NCI-H2227 treated with DMSO at 0.1 percent for 48 hours (cell line): ENCODE measurements at regions not wholly inside any gene's neighbourhood (a gene's known extent, or its start where the extent isn't known, plus 50 kb on each side); places are given as distances from the start of the nearest gene placed in this dataset.
"Not testable (repeated sequence)": the region's sequence is repeated elsewhere in the genome, so short reads cannot be mapped to it uniquely, and the experiment has no call there.

Source experiments
- DNase-seq: peaks from one replicate; lab custom pipeline; 2025; lab: John Stamatoyannopoulos, UW

GRCh38 chr17:77604973-77605313, 353.6 kb upstream of the TNRC6C start:
- DNase-seq = no peak

- DNase-seq = no peak
These were observed 352.2 kb upstream of the TNRC6C start for GRCh38 chr17:77606146-77606864.

DNA sequence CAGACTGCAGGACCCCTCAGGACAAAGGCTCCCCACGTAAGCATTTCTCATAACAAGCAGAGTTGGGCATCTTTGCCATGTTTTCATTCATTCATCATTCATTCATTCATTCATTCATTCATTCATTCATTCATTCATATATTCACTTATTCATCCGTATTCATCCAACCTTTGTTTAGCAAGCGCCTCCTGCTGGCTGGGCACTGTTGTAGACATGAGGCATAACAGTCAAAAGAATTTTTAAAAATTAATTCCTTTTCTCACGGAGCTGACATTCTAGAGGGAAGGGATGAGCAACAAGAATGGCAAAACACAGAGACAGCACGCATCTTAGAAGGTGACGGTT, 351.7 kb upstream of the TNRC6C start:
- no peak for DNase-seq

DNA sequence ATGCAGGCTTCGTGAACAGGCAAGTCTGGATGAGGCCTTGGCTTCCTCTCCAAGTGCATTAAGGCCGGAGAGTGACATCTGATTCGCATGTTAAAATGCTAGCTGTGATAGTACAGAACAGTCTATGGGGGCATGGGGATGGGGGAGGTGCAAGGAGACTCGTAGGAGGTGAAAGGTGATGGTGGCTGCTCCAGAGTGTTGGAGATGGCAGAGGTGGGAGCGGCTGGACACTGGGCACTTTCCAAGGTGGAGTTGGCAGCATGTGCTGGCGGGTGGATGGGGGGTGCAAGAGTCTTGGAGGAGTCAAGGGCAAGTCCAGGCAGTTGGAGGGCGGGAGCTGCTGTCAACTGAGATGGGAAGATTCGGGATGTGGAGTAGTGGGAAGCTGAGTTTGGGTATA, 350.9 kb upstream of the TNRC6C start:
- no peak for DNase-seq

- DNase-seq = no peak
These were observed 350.1 kb upstream of the TNRC6C start for GRCh38 chr17:77608431-77608830.

DNA sequence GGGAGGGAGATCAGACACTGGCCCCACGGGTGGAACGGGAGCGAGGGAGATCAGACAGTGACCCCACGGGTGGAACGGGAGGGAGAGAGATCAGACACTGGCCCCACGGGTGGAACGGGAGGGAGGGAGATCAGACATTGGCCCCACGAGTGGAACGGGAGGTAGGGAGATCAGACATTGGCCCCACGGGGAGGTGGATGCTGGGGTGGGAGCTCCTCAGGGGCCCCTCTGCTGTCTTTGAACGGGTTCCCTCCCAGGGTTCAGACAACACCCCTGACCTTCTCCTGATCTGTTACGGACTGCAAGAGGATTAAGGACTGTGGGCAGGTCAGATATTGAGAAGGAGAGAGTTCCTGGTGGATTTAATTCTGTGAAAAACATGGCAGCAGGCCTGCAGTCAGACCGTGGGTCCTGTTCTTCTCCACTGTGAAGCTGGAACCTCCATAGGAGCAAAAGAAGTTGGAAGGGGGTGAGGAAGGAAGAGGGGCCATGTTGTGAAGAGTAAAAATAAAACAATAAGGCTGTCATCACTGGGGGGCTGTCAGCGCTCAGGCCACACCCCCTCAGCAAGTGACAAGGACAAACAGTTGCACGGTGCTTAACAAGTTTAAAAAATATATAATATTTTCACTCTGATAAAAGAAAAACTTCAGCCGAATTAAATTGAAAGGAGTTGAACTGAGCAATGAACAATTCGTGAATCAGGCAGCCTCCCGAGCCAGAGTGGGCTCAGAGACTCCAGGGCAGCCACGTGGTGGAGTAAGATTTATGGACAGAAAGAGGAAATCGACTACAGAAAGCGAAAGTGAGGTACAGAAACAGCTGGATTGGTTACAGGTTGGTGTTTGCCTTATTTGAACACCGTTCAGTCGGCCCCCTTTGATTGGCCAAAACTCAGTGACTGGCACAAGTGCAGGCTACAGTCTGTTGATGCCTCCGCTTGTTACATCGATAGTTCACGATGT, 348.7 kb upstream of the TNRC6C start:
- DNase-seq = no peak

DNA sequence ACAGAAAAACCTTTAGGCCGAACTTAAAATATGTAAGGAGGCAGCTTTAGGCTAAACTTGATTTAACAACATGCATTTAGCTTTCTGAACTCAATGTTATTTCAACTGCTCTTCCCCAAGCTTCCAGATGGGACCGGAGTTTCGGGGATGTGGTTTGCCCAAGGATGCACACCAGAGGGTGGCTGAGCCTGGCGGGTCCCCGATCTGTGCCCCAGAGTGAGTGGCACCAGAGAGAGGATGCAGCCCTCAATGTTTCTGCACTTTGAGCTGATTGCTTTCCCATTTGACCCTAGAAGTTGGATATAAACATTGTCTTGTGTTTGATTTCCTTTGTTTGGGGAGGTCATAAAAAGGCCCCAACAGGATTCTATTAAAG, 348.0 kb upstream of the TNRC6C start:
- DNase-seq = no peak

- DNase-seq = no peak
These were observed 347.5 kb upstream of the TNRC6C start for GRCh38 chr17:77610972-77611521.

- no peak for DNase-seq
These were observed 346.6 kb upstream of the TNRC6C start for GRCh38 chr17:77611791-77612502.

DNA sequence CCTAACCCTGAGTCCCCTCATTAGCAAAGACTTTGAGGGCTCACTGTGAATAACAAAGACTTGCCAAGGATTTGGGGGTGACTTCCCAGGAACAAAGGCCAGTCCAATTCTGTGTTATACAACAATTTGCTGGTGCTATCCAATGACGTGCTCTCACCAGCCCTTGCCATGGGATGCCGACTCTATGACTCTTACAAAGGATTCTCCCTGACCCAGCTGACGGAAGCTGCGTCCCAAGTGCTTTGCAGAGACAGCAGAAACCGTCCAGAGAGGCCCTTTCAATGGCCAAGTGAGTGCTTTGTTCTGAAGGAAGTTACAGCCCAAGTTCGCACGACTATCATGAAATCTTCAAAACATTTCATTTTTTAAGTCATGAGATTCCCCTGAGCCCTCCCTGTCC, 345.3 kb upstream of the TNRC6C start:
- DNase-seq = no peak

- DNase-seq = no peak
These were observed 344.9 kb upstream of the TNRC6C start for GRCh38 chr17:77613627-77614026.

DNA sequence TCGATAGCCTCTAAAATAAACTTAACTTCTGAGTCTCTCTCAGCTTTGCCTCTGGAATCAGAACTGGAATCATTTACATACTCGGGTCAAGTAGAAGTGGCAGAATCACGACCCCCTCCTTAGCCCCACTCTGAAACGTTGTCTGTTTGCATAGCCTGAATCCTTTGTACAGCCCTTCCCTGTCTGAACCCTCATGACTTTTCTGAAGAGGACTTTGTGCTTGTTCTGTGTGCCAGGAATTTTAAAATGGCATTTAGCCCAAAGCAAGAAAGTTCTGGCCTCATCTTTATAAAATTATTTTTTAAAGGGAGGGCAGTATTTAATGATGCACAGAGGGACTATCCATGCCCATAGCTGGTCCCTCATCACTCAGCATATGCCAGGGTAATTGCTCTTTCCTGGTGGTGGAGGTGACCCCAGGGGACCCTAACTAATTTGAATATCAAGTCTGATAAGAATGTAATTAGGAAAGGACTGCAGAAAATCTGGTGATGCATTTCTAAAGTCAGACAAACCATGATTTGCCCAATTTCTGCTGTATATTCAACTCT, 342.7 kb upstream of the TNRC6C start:
- no peak for DNase-seq

DNA sequence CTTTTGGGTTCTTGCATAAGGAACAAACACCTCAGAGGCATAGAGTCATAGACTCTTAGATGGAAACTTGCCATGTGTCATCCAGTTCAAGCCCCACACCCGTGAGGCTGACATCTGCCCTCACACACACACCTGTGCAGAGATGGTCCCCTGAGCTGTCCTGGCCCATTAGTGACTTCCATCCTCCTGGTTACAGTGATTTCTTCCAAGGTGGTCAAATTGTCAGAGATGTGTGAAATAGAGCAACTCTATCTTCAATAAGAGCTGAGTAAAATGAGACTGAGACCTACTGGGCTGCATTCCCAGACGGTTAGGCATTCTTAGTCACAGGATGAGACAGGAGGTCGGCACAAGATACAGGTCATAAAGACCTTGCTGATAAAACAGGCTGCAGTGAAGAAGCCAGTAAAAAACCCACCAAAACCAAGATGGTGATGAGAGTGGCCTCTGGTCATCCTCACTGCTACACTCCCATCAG, 342.2 kb upstream of the TNRC6C start:
- DNase-seq = no peak

DNA sequence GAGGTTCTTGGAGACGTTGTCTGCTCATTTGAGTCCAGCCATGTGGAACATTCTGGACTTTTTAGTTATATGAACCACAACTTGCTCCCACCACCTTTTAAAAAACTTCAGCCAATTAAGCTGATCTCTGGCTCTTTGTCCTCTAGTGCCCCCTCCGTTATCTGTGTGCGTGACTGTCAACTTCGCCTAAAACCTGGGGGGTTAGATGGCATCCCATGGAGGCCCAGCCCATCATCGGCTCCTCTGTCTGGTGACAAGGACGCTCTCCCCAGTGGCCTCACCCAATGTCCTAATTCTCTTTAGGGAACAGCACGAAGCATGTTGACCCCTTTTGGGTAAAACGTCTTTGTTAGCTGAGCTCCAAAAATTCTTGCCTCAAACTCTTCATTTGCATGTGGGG, 341.0 kb upstream of the TNRC6C start:
- DNase-seq = no peak

DNA sequence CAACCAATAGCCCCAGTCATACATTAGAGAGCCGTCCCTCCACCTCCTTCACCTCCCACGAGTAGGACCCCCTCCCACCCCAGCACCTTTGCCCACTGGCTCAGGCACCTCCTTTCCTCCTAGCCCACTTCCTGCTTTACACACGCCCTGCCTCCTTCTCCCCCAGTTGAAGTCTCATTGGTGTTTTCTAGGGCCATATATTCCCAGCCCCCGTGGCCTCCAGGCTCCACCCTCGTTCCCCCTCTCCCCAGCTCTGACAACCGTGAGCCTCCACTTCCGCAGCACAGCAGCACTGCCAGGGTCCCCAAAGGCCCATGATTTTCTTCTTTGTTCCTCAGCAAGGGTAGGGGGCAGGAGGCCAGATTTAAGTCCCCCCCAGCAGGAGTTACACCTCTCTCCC, 340.3 kb upstream of the TNRC6C start:
- DNase-seq = no peak

GRCh38 chr17:77618731-77619130, 339.8 kb upstream of the TNRC6C start:
- no peak for DNase-seq

DNA sequence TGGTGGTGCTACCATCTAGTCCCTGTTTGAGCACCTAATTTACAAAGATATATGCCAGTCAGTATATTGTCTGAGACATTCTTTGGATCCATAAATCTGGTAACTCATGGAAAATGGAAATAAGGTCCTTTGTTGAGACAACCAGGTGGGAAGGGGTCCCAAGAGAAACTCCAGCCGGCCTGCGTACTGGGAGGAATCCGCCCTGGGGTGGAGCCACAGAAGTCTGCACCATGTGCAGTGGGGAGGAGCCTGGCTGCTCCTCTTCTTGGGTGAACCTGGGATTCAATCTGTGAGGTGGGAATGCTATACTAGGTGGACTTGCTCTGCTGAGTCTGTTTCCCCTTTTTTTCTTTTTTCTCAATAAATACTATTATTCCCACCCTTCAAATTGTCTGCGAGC, 339.2 kb upstream of the TNRC6C start:
- DNase-seq = no peak

DNA sequence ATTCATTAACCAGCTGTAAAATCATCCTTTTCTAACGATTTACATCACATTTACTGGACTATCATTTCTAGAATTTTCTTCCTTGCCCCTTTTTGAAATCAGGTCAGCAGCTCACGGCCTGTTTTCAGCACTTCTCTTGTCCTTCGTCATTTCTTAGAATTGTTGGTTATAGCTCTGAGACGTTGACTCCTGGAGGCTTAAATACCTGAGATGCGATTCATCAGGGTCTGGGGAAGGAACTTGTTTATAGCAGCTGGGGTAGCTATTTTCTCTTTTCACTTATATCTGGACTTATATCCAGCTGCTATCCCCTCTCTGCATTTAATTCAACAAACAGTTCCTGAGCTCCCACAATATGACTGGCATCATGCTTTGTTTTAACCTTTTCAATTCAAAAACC, 338.7 kb upstream of the TNRC6C start:
- DNase-seq = no peak

DNA sequence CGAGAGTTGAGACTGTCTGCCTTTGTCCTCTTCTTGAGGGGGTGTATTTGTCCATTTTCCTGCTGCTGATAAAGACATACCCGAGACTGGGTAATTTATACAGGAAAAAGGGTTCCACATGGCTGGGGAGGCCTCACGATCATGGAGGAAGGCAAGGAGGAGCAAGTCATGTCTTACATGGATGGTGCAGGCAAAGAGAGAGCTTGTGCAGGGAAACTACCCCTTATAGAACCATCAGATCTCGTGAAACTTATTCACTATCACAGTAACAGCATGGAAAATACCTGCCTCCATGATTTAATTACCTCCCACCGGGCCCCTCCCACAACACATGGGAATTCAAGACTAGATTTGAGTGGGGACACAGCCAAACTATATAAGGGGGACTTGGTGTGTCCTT, 338.2 kb upstream of the TNRC6C start:
- no peak for DNase-seq

- not testable (repeated sequence) for DNase-seq
These were observed 336.4 kb upstream of the TNRC6C start for GRCh38 chr17:77622084-77622483.

DNA sequence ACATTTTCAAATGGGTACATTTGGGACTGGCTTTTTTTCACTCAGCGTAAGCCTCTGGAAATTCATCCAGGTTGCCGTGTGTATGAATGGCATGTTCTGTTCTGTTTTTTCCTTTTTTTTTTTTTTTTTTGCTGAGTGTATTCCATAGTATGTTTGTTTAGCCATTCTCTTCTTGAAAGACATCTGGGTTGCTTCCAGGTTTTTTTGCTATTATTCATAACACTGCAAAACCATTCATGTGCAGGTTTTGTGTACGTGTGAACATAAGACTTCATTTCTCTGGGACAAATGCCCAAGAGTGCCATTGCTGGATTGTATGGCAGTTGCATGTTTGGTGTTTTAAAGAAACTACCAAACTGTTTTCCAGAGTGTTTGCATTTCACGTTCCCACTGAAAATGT, 335.9 kb upstream of the TNRC6C start:
- no peak for DNase-seq

- not testable (repeated sequence) for DNase-seq
These were observed 335.2 kb upstream of the TNRC6C start for GRCh38 chr17:77623321-77623720.
